Small intestine (tissue), 7 donors: ENCODE measurements at regions not wholly inside any gene's neighbourhood (a gene's known extent, or its start where the extent isn't known, plus 50 kb on each side); places are given as distances from the start of the nearest gene placed in this dataset.
"Not testable (repeated sequence)": the region's sequence is repeated elsewhere in the genome, so short reads cannot be mapped to it uniquely, and the experiment has no call there.

Experiments
- DNase-seq, 2 donors: peaks; one replicate each; pipeline versions ENCODE4 v3.0.0 to v3.0.0-alpha.2; 2013
- FAIRE-seq: peaks from 2 replicates; lab custom pipeline; 2012; peaks lifted over from hg19 to GRCh38; lab: Jason Lieb, UNC
- H3K27ac ChIP-seq, 3 donors: one replicate each; pipeline ENCODE4 v1.5.1; 2013; ENCODE audit warnings: low read length in 2 of 3, mild to moderate bottlenecking in 2 of 3, control low read depth in 1 of 3, inconsistent platforms in 1 of 3, low read depth in 1 of 3, moderate library complexity in 1 of 3
- H3K27me3 ChIP-seq, 3 donors: one replicate each; pipeline ENCODE4 v1.6.1; 2013; ENCODE audit warnings: low read length in 3 of 3, inconsistent platforms in 1 of 3; ENCODE audit not compliant: control insufficient read depth in 3 of 3, insufficient read depth in 3 of 3
- H3K36me3 ChIP-seq, 3 donors: one replicate each; pipeline ENCODE4 v1.6.1; 2013; ENCODE audit warnings: low read length in 3 of 3, inconsistent platforms in 1 of 3, low read depth in 1 of 3, mild to moderate bottlenecking in 1 of 3, moderate library complexity in 1 of 3; ENCODE audit not compliant: control insufficient read depth in 3 of 3, insufficient read depth in 2 of 3
- H3K4me1 ChIP-seq, 3 donors: one replicate each; pipeline ENCODE4 v1.6.1; 2013; ENCODE audit warnings: low read length in 2 of 3, inconsistent platforms in 1 of 3, low read depth in 1 of 3, mild to moderate bottlenecking in 1 of 3, moderate library complexity in 1 of 3; ENCODE audit not compliant: control insufficient read depth in 3 of 3, insufficient read depth in 2 of 3
- H3K4me3 ChIP-seq, 3 donors: one replicate each; pipeline ENCODE4 v1.5.1; 2013; ENCODE audit warnings: low read length in 3 of 3, control low read depth in 1 of 3, inconsistent platforms in 1 of 3, low read depth in 1 of 3, mild to moderate bottlenecking in 1 of 3, moderate library complexity in 1 of 3
- H3K9me3 ChIP-seq, 2 donors: one replicate each; pipeline ENCODE4 v1.6.1; 2013; ENCODE audit warnings: low read depth in 1 of 2, low read length in 1 of 2; ENCODE audit not compliant: control insufficient read depth in 2 of 2, insufficient read depth in 1 of 2
- WGBS, 3 donors: extraction: QIAGEN DNeasy Blood & Tissue Kit; methylation state at CpG; one replicate each; pipeline ENCODE4 v1.1.7; 2013; 5-methylcytosine and 5-hydroxymethylcytosine counted together
- donor health status: healthy with polysubstance abuse.
- donor health status: control.
- donor health status: control.
- donor health status: Bipolar disorder and iron deficiency.
- donor health status: healthy.

DNA sequence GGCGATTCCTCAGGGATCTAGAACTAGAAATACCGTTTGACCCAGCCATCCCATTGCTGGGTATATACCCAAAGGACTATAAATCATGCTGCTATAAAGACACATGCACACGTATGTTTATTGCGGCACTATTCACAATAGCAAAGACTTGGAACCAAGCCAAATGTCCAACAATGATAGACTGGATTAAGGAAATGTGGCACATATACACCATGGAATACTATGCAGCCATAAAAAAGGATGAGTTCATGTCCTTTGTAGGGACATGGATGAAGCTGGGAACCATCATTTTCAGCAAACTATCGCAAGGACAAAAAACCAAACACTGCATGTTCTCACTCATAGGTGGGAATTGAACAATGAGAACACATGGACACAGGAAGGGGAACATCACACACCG lies 311.1 kb downstream of the PTGER3 start:
- not testable (repeated sequence) for H3K4me3 ChIP-seq, H3K4me1 ChIP-seq, FAIRE-seq, H3K27ac ChIP-seq, H3K27me3 ChIP-seq, DNase-seq, H3K9me3 ChIP-seq, H3K36me3 ChIP-seq
- 44 to 85% (median 80%) methylated on average over 1 to 5 of the region's 6 CpGs for WGBS, 3 donors

- DNase-seq (no peak), FAIRE-seq (no peak)
- Histone ChIP-seq H3K4me3 (no peak overlapping the region), H3K27ac (no peak overlapping the region), H3K27me3 (no peaks in the 10 kb centered on the region), H3K4me1 (no peaks in the 10 kb centered on the region), H3K36me3 (no peaks in the 10 kb centered on the region), H3K9me3 (no peaks in the 10 kb centered on the region)
- 75 to 90% (median 84%) methylated on average over 1 of the region's 1 CpG for WGBS, 3 donors
Observed at GRCh38 chr1:70737125-70737524, 310.5 kb downstream of the PTGER3 start.

DNA sequence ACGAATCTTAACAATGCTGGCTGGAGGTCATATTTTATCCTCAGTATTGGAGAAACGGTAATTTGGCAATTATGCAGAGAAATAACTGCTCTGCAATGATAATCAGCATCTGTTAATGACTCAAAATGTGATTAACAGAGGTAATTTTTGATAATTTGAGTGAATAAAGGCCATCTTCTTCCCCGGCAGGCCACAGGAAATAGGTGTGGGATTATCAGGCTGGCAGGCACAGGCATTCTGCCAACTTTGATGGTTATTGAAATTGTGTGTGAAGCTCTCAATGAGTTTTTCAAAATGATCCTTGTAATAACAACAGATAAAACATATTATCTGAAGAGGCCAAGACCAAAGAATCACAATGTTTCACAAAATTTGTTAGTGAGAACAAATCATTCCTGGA lies 309.0 kb downstream of the PTGER3 start:
- Histone ChIP-seq H3K27me3 (no peaks in the 10 kb centered on the region), H3K9me3 (no peaks in the 10 kb centered on the region), H3K27ac (no peak overlapping the region), H3K4me3 (no peak overlapping the region), H3K36me3 (no peaks in the 10 kb centered on the region), H3K4me1 (no peaks in the 10 kb centered on the region)
- 28 to 44% (median 40%) methylated on average over 3 of the region's 3 CpGs for WGBS, 3 donors
- DNase-seq (no peak), FAIRE-seq (no peak)

DNA sequence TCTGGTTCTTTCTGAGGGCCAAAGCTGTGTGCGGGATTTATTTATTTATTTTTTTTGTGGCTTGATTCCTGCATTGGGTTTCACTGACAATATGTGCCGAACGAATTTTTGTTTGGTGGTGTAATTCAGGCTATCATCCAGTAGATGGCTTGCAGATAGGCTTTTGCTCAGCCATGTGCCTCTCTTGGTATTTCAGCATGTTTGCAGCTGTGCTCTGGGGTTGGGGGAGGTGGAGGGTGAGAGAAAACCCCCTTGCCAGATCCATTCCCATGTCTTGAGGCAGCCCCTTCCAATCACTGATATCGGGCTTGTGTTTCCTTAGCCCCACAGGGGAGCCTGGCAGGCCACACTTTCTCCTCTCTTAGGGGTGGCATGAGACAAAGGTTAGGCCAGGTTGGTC lies 302.4 kb downstream of the PTGER3 start:
- H3K27ac ChIP-seq = no peak overlapping the region
- H3K9me3 ChIP-seq = peaks cover 0 to 8% of the 10 kb centered on the region in 2 donors
- WGBS, 3 donors = 68 to 73% (median 72%) methylated on average over 4 of the region's 4 CpGs
- H3K36me3 ChIP-seq = no peaks in the 10 kb centered on the region
- DNase-seq (no peak), FAIRE-seq (no peak)
- H3K27me3 ChIP-seq = no peaks in the 10 kb centered on the region
- no peak overlapping the region for H3K4me3 ChIP-seq
- H3K4me1 ChIP-seq = no peaks in the 10 kb centered on the region

- H3K4me3 ChIP-seq, H3K36me3 ChIP-seq, FAIRE-seq, H3K4me1 ChIP-seq, H3K9me3 ChIP-seq, H3K27ac ChIP-seq, DNase-seq, H3K27me3 ChIP-seq: not testable (repeated sequence)
- WGBS, 3 donors = 88 to 100% (median 98%) methylated on average over 1 of the region's 1 CpG
Observed at GRCh38 chr1:70746062-70746461, 301.6 kb downstream of the PTGER3 start.

GRCh38 chr1:70747123-70747522 lies 300.5 kb downstream of the PTGER3 start:
- H3K27me3 ChIP-seq, FAIRE-seq, H3K27ac ChIP-seq, H3K9me3 ChIP-seq, H3K4me3 ChIP-seq, H3K4me1 ChIP-seq, H3K36me3 ChIP-seq, DNase-seq: not testable (repeated sequence)
- WGBS, 3 donors = 41 to 61% (median 46%) methylated on average over 1 of the region's 1 CpG

DNA sequence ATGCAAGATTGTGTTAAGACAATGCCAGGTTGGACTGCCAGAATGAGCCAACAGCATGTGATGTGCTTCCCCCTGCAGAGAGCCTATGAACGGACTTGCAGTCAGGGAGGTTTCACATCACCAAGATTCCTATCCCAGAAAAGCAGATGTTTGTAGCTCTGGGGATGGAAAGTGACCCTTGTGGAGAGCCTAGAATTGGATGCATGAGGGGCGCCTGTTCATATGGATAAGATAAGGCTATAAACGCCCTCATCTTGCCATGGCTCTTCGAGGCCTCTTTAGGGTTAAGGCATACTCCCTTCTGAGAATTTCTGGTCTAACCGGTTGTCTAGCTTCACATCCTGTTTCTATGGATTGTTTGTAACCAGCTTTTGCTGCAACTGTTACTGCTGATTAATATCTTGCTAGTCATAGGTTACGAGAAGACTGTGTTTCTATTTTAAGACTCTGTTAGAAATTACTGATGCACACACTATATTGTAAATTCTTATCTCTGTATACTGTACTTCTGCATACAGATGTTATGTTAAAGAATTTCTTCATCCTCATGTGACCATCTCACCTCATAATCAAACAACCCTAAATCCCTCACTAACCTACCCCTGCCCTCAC lies 295.8 kb downstream of the PTGER3 start:
- H3K36me3 ChIP-seq, FAIRE-seq, H3K27me3 ChIP-seq, H3K9me3 ChIP-seq, H3K27ac ChIP-seq, DNase-seq, H3K4me3 ChIP-seq, H3K4me1 ChIP-seq: not testable (repeated sequence)
- WGBS, 3 donors = 51 to 56% (median 56%) methylated on average over 6 of the region's 6 CpGs

GRCh38 chr1:70754701-70755100 lies 292.9 kb downstream of the PTGER3 start:
- FAIRE-seq = no peak
- H3K36me3 ChIP-seq = no peaks in the 10 kb centered on the region
- no peak overlapping the region for H3K4me3 ChIP-seq
- no peaks in the 10 kb centered on the region for H3K27me3 ChIP-seq
- no peak overlapping the region for H3K27ac ChIP-seq
- no peak for DNase-seq
- WGBS, 3 donors = 80 to 88% (median 86%) methylated on average over 4 of the region's 4 CpGs
- peaks cover 0 to 7% of the 10 kb centered on the region in 2 donors for H3K9me3 ChIP-seq
- H3K4me1 ChIP-seq = no peaks in the 10 kb centered on the region

- FAIRE-seq (no peak), DNase-seq (no peak)
- WGBS, 3 donors = 47 to 61% (median 55%) methylated on average over 2 of the region's 2 CpGs
- no peak overlapping the region for H3K4me3 ChIP-seq
- peaks cover 0 to 2% of the 10 kb centered on the region in 2 donors for H3K9me3 ChIP-seq
- no peaks in the 10 kb centered on the region for H3K4me1 ChIP-seq
- no peaks in the 10 kb centered on the region for H3K27me3 ChIP-seq
- no peaks in the 10 kb centered on the region for H3K36me3 ChIP-seq
- no peak overlapping the region for H3K27ac ChIP-seq
Observed at GRCh38 chr1:70760154-70760553, 287.5 kb downstream of the PTGER3 start.
